ENCODE measurements at regions not wholly inside any gene's neighbourhood (a gene's known extent, or its start where the extent isn't known, plus 50 kb on each side); places are given as distances from the start of the nearest gene placed in this dataset.
"Not testable (repeated sequence)": the region's sequence is repeated elsewhere in the genome, so short reads cannot be mapped to it uniquely, and the experiment has no call there.

GRCh38 chr7:49695971-49696370 lies 77.5 kb upstream of the VWC2 start:
- no peak for DNase-seq

DNA sequence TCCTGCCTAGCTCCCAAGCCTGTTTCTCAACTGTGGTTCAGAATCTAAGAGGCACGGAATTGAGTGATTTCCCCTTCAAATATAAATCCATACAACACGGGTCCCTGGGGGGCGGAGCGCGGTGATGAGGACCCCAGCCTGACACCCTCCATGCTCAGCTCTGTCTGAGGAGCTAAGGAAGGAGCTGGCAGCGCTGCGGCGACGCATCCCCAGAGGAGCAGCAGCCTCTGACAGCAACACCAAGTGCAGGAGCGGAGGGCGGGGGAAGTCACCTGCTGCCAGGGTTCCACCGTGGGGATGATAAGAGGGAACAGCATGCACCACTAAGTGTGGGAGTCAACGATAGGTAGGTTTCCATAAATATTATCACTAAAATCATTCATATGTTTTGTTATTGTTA lies 72.6 kb upstream of the VWC2 start:
- DNase-seq, result no peak

- no peak for DNase-seq
Observed at GRCh38 chr7:49702099-49702498, 71.3 kb upstream of the VWC2 start.

- no peak for DNase-seq
Observed at GRCh38 chr7:49703337-49703736, 70.1 kb upstream of the VWC2 start.

- DNase-seq, result no peak
Observed at GRCh38 chr7:49703881-49704280, 69.6 kb upstream of the VWC2 start.

DNA sequence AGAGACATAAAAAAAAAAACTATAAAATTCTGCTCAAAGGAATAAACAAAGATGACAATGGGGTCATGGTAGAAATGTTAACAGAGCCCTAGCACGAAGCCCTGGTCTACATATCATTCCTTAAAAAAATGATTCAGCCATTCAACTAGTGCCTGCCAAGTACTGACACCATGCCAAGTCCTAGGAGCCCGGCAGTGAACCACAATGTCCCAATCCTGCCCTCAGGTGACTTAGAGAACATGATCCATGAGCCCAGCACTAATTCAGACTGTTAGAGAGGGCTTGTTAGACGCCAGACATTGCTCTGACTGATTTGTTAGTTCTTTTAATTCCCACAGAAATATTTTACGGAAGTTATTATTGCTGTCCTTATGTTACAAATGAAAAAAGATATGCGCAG lies 67.3 kb upstream of the VWC2 start:
- DNase-seq, result no peak

DNA sequence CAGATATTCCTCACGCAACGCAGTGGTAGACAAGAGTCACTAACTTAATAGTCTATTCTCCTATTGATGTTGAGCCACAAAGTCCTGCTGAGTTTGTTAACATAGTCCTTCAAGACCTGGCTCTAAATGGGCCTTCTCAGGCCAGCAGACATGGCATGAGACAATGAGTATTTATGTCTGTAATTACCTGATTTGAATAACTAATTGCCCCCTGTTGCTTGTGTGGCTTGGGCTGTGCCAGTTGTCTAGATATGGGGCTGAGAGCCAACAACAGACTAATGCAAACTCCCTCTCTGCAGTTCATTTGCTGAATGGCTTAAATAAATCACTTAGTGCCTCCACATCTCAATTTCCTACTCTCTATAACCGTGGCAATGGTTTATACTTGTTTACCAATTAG lies 65.5 kb upstream of the VWC2 start:
- DNase-seq, result no peak

DNA sequence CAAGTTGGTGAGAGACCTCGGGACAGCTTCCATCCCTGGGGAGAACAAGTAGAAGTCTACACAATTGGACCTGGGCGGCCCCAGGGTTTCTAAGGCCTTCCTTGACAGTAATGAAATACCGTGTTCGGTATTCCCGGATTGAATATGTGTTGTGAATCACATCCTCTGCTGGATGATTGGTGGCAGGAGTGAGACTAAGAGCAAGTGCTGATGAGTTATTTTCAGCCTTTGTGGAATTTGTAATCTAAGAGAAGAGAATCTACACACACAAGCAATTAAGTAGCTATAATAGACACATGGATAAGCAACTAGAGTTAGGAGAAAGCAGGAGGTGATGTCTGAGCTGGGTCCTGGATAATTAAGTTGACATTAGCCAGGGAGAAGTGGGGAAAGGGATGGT lies 64.8 kb upstream of the VWC2 start:
- no peak for DNase-seq

DNA sequence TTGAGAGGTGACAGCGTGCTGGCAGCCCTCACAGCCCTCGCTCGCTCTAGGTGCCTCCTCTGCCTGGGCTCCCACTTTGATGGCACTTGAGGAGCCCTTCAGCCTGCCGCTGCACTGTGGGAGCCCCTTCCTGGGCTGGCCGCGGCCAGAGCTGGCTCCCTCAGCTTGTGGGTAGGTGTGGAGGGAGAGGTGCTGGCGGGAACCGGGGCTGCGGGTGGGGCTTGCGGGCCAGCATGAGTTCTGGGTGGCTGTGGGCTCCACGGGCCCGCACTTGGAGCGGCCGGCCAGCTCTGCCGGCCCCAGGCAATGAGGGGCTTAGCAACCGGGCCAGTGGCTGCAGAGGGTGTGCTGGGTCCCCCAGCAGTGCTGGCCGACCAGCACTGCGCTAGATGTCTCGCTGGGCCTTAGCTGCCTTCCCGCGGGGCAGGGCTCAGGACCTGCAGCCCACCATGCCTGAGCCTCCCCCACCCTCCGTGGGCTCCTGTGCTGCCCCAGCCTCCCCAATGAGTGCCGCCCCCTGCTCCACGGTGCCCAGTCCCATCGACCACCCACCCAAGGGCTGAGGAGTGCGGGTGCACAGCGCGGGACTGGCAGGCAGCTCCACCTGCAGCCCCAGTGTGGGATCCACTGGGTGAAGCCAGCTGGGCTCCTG lies 62.2 kb upstream of the VWC2 start:
- DNase-seq, result not testable (repeated sequence)

DNA sequence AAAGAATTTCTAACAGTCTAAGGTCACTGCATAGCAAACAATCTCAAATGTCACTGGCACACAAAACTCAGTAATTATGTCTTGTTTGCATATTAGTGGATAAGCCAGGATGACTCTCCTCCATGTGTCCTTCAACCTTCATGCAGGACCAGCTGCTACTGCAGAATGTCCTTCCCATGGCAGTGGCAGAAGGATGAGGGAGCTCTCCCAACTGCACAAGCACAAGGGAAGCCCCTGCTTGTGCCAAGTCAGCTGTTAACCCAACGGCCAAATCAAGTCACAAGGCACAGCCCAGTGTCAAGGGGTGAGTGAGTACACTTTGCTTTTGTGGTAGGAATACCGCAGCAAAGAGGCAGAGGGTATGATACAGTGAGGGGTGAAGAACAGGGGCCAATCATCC lies 59.3 kb upstream of the VWC2 start:
- no peak for DNase-seq

GRCh38 chr7:49715486-49715885 lies 58.0 kb upstream of the VWC2 start:
- no peak for DNase-seq

DNA sequence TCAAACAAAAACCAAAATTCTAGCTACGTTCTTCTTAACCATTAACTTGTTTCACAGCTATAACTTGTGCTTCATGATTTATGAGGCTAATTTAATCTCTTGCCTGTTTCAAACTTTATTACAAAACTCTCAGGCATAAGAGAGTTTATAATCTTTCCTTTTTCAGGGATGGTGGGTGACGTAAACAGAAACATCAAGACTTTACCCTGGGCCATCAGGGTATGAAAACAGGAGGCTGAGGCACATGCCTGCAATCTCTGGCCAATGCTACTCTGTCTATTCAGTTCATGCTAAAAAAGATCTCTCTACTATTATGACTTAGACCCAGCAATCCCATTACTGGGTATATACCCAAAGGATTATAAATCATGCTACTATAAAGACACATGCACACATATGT lies 55.9 kb upstream of the VWC2 start:
- DNase-seq, result no peak

DNA sequence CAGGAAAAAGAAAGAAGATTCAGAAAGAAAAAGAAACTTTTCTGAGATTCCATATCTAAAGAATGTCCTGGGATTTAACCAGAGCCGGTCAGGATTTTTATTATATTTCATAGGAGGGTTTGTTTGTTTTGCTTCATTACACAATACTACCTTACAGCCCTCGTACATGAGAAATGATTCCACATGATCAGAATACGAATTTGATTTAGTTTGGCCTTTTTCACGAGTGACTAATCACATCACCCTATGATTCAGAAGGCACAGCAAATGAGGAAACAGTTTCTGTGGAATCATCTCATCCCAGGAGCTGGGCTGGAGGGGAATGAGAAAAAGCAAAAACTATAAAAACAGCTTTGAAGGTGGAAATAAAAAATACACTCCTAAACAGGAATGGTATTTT lies 54.7 kb upstream of the VWC2 start:
- no peak for DNase-seq

DNA sequence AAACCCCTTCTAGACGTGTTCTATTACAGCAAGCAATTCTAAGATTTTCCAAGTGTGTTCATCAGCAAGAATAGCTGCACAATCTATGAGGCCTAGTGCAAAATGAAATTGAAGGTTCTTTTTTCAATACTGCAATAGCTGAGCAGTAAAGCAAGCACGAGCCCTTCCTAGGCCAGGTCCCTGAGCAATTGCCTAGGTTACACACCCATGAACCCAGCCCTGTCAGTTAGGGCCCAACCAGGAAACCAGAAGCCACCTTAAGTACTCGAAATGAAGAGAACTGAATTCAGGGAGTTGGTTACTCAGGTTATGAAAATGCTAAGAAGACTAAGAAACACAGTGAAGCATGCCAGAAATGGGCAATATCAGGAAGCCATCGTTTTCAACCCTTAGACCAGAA lies 52.0 kb upstream of the VWC2 start:
- no peak for DNase-seq

Data from CD4-positive, alpha-beta T cell treated with Interleukin-10 for 1 hour (primary cell).